ENCODE measurements at regions not wholly inside any gene's neighbourhood (a gene's known extent, or its start where the extent isn't known, plus 50 kb on each side); places are given as distances from the start of the nearest gene placed in this dataset.
"Not testable (repeated sequence)": the region's sequence is repeated elsewhere in the genome, so short reads cannot be mapped to it uniquely, and the experiment has no call there.

- peak; percentile 53 for DNase-seq
Measured at GRCh38 chr5:154543380-154543779, 65.4 kb upstream of the HAND1 start.

DNA sequence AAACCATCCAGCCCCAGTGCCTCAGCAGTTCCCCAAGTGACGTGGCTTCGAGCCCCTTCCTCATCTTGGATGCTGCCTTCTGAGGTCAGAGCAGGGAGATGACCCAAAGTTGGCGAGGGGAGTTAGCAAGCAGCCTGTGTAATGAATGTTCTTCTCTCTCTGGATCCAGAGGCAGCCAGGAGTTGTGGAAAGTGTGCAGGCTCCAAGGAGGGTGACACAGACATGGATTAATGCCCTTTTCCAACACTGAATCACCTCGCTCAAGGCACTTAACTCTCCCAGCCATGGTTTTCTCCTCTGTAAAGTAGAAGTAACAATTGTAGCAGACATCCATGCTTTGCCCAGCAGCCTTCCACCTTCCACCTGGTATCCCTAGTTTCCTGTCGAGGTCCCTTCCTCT lies 64.6 kb upstream of the HAND1 start:
- DNase-seq: no peak

GRCh38 chr5:154542000-154542399 lies 64.0 kb upstream of the HAND1 start:
- DNase-seq: no peak

GRCh38 chr5:154541553-154541952 lies 63.5 kb upstream of the HAND1 start:
- DNase-seq: no peak

DNA sequence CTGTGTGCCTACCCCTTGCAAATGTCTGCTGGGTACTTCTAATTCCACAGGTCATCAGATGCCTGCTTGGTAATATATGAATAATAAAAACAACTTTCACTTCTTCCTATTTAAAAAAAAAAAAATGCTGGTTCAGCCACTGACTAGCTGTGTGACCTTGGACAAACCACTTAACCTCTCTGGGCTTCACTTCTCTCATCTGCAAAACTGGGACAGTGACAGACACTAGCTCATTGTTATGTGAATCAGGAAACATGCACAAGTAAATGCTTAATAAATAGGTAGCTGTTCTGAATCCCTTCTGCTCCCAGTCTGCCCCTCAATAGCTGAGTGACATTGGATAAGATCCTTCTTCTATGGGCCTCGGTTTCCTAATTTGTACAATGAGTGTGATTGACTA lies 62.6 kb upstream of the HAND1 start:
- no peak for DNase-seq

- no peak for DNase-seq
Measured at GRCh38 chr5:154538492-154538891, 60.5 kb upstream of the HAND1 start.

DNA sequence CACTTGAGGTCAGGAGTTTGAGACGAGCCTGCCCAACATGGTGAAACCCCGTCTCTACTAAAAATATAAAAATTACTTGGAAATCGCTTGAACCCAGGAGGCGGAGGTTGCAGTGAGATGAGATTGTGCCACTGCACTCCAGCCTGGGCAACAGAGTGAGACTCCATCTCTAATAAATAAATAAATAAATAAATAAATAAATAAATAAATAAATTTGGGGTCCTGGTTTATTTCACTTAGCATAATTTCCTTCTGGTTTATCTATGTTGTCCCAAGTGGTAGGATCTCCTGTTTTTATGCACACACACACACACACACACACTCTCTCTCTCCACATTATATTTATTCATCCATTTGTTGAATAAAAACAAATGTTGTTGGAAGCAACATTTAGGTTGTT lies 58.4 kb upstream of the HAND1 start:
- DNase-seq: not testable (repeated sequence)

GRCh38 chr5:154535535-154535934 lies 57.5 kb upstream of the HAND1 start:
- no peak for DNase-seq

DNA sequence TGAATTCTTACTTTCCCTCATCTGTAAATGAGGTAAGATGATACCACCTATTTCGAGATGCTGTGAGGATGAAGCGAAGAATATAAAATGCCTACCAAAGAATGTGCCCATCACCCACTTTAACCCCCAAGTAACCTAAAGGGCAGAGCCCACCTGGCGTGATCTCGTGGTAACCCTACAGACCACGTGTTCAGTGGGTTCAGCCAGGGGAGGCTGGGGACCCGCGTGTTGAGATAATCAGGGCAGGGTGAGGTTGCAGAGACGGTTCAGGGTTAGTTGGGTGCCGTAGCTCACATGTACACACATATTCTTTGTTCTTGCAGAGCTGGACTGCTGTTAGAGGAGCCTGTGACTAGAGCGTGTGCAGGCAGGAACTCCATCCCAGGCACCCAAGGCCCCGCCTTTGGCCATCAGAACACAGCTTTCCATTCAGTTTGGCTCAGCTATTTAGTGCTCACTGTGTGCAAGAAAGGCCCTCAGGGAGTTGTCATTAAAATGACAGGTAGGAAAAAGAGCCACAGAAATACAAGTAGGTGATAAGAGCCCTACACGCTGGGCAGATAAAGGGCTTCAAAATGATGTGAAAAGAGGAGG lies 56.5 kb upstream of the HAND1 start:
- DNase-seq: no peak

GRCh38 chr5:154529282-154529681 lies 51.3 kb upstream of the HAND1 start:
- DNase-seq: no peak

- DNase-seq: no peak
Measured at GRCh38 chr5:154528005-154528594, 50.1 kb upstream of the HAND1 start.
